Gastroesophageal sphincter (tissue), 4 donors: ENCODE measurements at regions not wholly inside any gene's neighbourhood (a gene's known extent, or its start where the extent isn't known, plus 50 kb on each side); places are given as distances from the start of the nearest gene placed in this dataset.

Experiments used
- ATAC-seq: fragments of 150-250 bp; one replicate; pipeline ENCODE4 v1.9.1; 2016; ENCODE audit warnings: mild to moderate bottlenecking, moderate library complexity
- H3K27ac ChIP-seq, 4 donors: fragments of 200-600 bp; sonication (generic) in 3 of 4; 1 replicate in 3 of 4; 2 replicates in 1 of 4; pipeline ENCODE4 v1.5.1; 2016 to 2019
- H3K27me3 ChIP-seq: fragments of 200-600 bp; sonication (generic); one replicate; pipeline ENCODE4 v1.5.1; 2019
- H3K36me3 ChIP-seq, 2 donors: fragments of 200-600 bp; sonication (generic); one replicate each; pipeline ENCODE4 v1.5.1; 2019; ENCODE audit warnings: control low read depth in 1 of 2
- H3K4me1 ChIP-seq, 3 donors: fragments of 200-600 bp; sonication (generic); 1 replicate in 2 of 3; 2 replicates in 1 of 3; pipeline ENCODE4 v1.5.1; 2016 to 2019; ENCODE audit warnings: control low read depth in 2 of 3
- H3K4me3 ChIP-seq, 2 donors: fragments of 200-600 bp; sonication (generic); one replicate each; pipeline ENCODE4 v1.5.1; 2019; ENCODE audit warnings: mild to moderate bottlenecking in 1 of 2, moderate library complexity in 1 of 2
- H3K9me3 ChIP-seq, 3 donors: fragments of 200-600 bp; sonication (generic); one replicate each; pipeline ENCODE4 v1.5.1; 2017 to 2019; ENCODE audit warnings: control low read depth in 2 of 3
- CTCF ChIP-seq, 4 experiments: fragments of 200-600 bp in 2 of 4; fragments of 450-650 bp in 2 of 4; sonication (generic) in 1 of 4; IDR thresholded peaks; one replicate each; pipeline ENCODE4 v1.5.1; 2017 to 2019; ENCODE audit warnings: antibody characterized with exemption in 4 of 4, mild to moderate bottlenecking in 2 of 4, moderate library complexity in 2 of 4
- EP300 ChIP-seq: sonication (generic); formaldehyde crosslinking; IDR thresholded peaks from one replicate; pipeline ENCODE4 v1.6.1; 2017; ENCODE audit warnings: antibody characterized with exemption, mild to moderate bottlenecking
- POLR2A ChIP-seq, 2 donors: fragments of 450-650 bp; IDR thresholded peaks; one replicate each; pipeline ENCODE4 v1.6.1; 2017; ENCODE audit warnings: antibody characterized with exemption in 2 of 2, mild to moderate bottlenecking in 2 of 2, moderate library complexity in 1 of 2
- POLR2AphosphoS5 ChIP-seq: sonication (generic); formaldehyde crosslinking; IDR thresholded peaks from one replicate; pipeline ENCODE4 v1.6.1; 2017; ENCODE audit warnings: antibody characterized with exemption
- WGBS, 2 donors: methylation state at CpG; one replicate each; pipeline ENCODE4 v1.1.5; 2018; ENCODE audit warnings: low coverage in 1 of 2; 5-methylcytosine and 5-hydroxymethylcytosine counted together

- Histone ChIP-seq H3K36me3 (no peaks in the 10 kb centered on the region), H3K27me3 (peaks cover 24% of the 10 kb centered on the region), H3K4me3 (no peak overlapping the region), H3K27ac (no peak overlapping the region), H3K9me3 (no peaks in the 10 kb centered on the region), H3K4me1 (no peaks in the 10 kb centered on the region)
- no peak for ATAC-seq
- TF ChIP-seq EP300 (no peak), CTCF (IDR thresholded peaks at IDR 0.05) (no peak), POLR2A (IDR thresholded peaks at IDR 0.05) (no peak), POLR2AphosphoS5 (no peak)
- 39 to 75% methylated on average over 5 to 6 of the region's 8 CpGs for whole genome bisulfite sequencing, 2 donors
Measured at GRCh38 chr18:78805840-78806239, 173.8 kb upstream of the SALL3 start.

GRCh38 chr18:78807668-78808067, 171.9 kb upstream of the SALL3 start:
- H3K4me1 ChIP-seq: no peaks in the 10 kb centered on the region
- no peaks in the 10 kb centered on the region for H3K9me3 ChIP-seq
- H3K27me3 ChIP-seq: peaks cover 34% of the 10 kb centered on the region
- H3K36me3 ChIP-seq: no peaks in the 10 kb centered on the region
- 77 to 80% methylated on average over 2 to 5 of the region's 5 CpGs for WGBS, 2 donors
- no peak overlapping the region for H3K4me3 ChIP-seq
- no peak for ATAC-seq
- no peak overlapping the region for H3K27ac ChIP-seq
- no peak for TF ChIP-seq EP300
- TF ChIP-seq POLR2AphosphoS5: no peak
- no peak for TF ChIP-seq POLR2A (IDR thresholded peaks at IDR 0.05)
- no peak for TF ChIP-seq CTCF (IDR thresholded peaks at IDR 0.05)

- 78 to 99% methylated on average over 12 to 13 of the region's 13 CpGs for WGBS, 2 donors
- no peak for TF ChIP-seq POLR2A (IDR thresholded peaks at IDR 0.05)
- Histone ChIP-seq H3K4me3 (no peak overlapping the region), H3K4me1 (no peaks in the 10 kb centered on the region), H3K36me3 (no peaks in the 10 kb centered on the region), H3K27ac (no peak overlapping the region), H3K27me3 (peaks cover 35% of the 10 kb centered on the region), H3K9me3 (no peaks in the 10 kb centered on the region)
- ATAC-seq: no peak
Measured at GRCh38 chr18:78809845-78810244, 169.8 kb upstream of the SALL3 start.

- H3K27ac ChIP-seq: no peak overlapping the region
- no peaks in the 10 kb centered on the region for H3K9me3 ChIP-seq
- H3K4me3 ChIP-seq: no peak overlapping the region
- H3K36me3 ChIP-seq: no peaks in the 10 kb centered on the region
- peaks cover 42% of the 10 kb centered on the region for H3K27me3 ChIP-seq
- ATAC-seq: no peak
- H3K4me1 ChIP-seq: no peaks in the 10 kb centered on the region
- WGBS, 2 donors: 89 to 97% methylated on average over 8 to 11 of the region's 18 CpGs
- TF ChIP-seq CTCF (IDR thresholded peaks at IDR 0.05) (no peak), EP300 (no peak), POLR2A (IDR thresholded peaks at IDR 0.05) (no peak), POLR2AphosphoS5 (no peak)
Measured at GRCh38 chr18:78810706-78811105, 168.9 kb upstream of the SALL3 start.

- H3K4me1 ChIP-seq: no peaks in the 10 kb centered on the region
- no peaks in the 10 kb centered on the region for H3K9me3 ChIP-seq
- H3K27me3 ChIP-seq: peaks cover 56% of the 10 kb centered on the region
- WGBS, 2 donors: 52 to 71% methylated on average over 3 to 7 of the region's 9 CpGs
- no peak overlapping the region for H3K27ac ChIP-seq
- ATAC-seq: no peak
- no peaks in the 10 kb centered on the region for H3K36me3 ChIP-seq
- H3K4me3 ChIP-seq: no peak overlapping the region
- no peak for TF ChIP-seq POLR2AphosphoS5
- TF ChIP-seq EP300: no peak
- TF ChIP-seq POLR2A (IDR thresholded peaks at IDR 0.05): no peak
- no peak for TF ChIP-seq CTCF (IDR thresholded peaks at IDR 0.05)
Measured at GRCh38 chr18:78812067-78812466, 167.6 kb upstream of the SALL3 start.
